IPS-20b (cell line): ENCODE measurements at regions not wholly inside any gene's neighbourhood (a gene's known extent, or its start where the extent isn't known, plus 50 kb on each side); places are given as distances from the start of the nearest gene placed in this dataset.

ENCODE experiments used
- H3K27ac ChIP-seq: one replicate; pipeline ENCODE4 v1.5.1; 2013; ENCODE audit warnings: low read length
- H3K27me3 ChIP-seq: 2 replicates; pipeline ENCODE4 v1.6.1; 2013; ENCODE audit warnings: mild to moderate bottlenecking, low read length, inconsistent platforms; ENCODE audit not compliant: insufficient read depth
- H3K36me3 ChIP-seq: 2 replicates; pipeline ENCODE4 v1.6.1; 2013; ENCODE audit warnings: low read depth, mild to moderate bottlenecking, inconsistent platforms, low read length, moderate library complexity; ENCODE audit not compliant: insufficient read depth
- H3K4me1 ChIP-seq: 2 replicates; pipeline ENCODE4 v1.6.1; 2013; ENCODE audit warnings: mild to moderate bottlenecking, control low read depth, inconsistent platforms, low read length, moderate library complexity; ENCODE audit not compliant: insufficient read depth
- H3K4me3 ChIP-seq: 2 replicates; pipeline ENCODE4 v1.5.1; 2013; ENCODE audit warnings: mild to moderate bottlenecking, low read length, inconsistent platforms
- H3K9ac ChIP-seq: 2 replicates; pipeline ENCODE4 v1.6.1; 2013; ENCODE audit warnings: low read depth, mild to moderate bottlenecking, inconsistent platforms, low read length, moderate library complexity
- H3K9me3 ChIP-seq: 2 replicates; pipeline ENCODE4 v1.6.1; 2013; ENCODE audit warnings: mild to moderate bottlenecking, low read depth, low read length, inconsistent platforms; ENCODE audit not compliant: insufficient read depth

GRCh38 chr16:9191274-9191850 is 99.9 kb downstream of the HAPSTR1 start:
- H3K36me3 ChIP-seq, result no peaks in the 10 kb centered on the region
- H3K27me3 ChIP-seq, result no peaks in the 10 kb centered on the region
- no peak overlapping the region for H3K9ac ChIP-seq
- no peak overlapping the region for H3K4me3 ChIP-seq
- no peaks in the 10 kb centered on the region for H3K9me3 ChIP-seq
- H3K4me1 ChIP-seq, result no peaks in the 10 kb centered on the region
- H3K27ac ChIP-seq, result no peak overlapping the region

- no peaks in the 10 kb centered on the region for H3K36me3 ChIP-seq
- no peak overlapping the region for H3K4me3 ChIP-seq
- no peaks in the 10 kb centered on the region for H3K27me3 ChIP-seq
- H3K9me3 ChIP-seq, result no peaks in the 10 kb centered on the region
- no peaks in the 10 kb centered on the region for H3K4me1 ChIP-seq
- H3K27ac ChIP-seq, result no peak overlapping the region
- H3K9ac ChIP-seq, result no peak overlapping the region
Observed at GRCh38 chr16:9192746-9193145, 101.3 kb downstream of the HAPSTR1 start.

- no peaks in the 10 kb centered on the region for H3K9me3 ChIP-seq
- H3K4me3 ChIP-seq, result no peak overlapping the region
- H3K9ac ChIP-seq, result no peak overlapping the region
- H3K27me3 ChIP-seq, result no peaks in the 10 kb centered on the region
- H3K27ac ChIP-seq, result no peak overlapping the region
- H3K36me3 ChIP-seq, result no peaks in the 10 kb centered on the region
- H3K4me1 ChIP-seq, result no peaks in the 10 kb centered on the region
Observed at GRCh38 chr16:9195287-9195686, 103.8 kb downstream of the HAPSTR1 start.

- Histone ChIP-seq H3K4me3 (no peak overlapping the region), H3K36me3 (no peaks in the 10 kb centered on the region), H3K27ac (no peak overlapping the region), H3K9me3 (no peaks in the 10 kb centered on the region; the same call in 1 of the 2 replicates), H3K9ac (no peak overlapping the region), H3K27me3 (no peaks in the 10 kb centered on the region), H3K4me1 (no peaks in the 10 kb centered on the region)
Observed at GRCh38 chr16:9197957-9198661, 106.7 kb downstream of the HAPSTR1 start.

GRCh38 chr16:9199311-9199710 is 107.9 kb downstream of the HAPSTR1 start:
- Histone ChIP-seq H3K9ac (no peak overlapping the region), H3K27ac (no peak overlapping the region), H3K4me3 (no peak overlapping the region), H3K9me3 (no peaks in the 10 kb centered on the region; the same call in 1 of the 2 replicates), H3K36me3 (no peaks in the 10 kb centered on the region), H3K4me1 (no peaks in the 10 kb centered on the region), H3K27me3 (no peaks in the 10 kb centered on the region)

GRCh38 chr16:9199751-9200150 is 108.3 kb downstream of the HAPSTR1 start:
- Histone ChIP-seq H3K4me3 (no peak overlapping the region), H3K9ac (no peak overlapping the region), H3K4me1 (no peaks in the 10 kb centered on the region), H3K27me3 (no peaks in the 10 kb centered on the region), H3K9me3 (no peaks in the 10 kb centered on the region; the same call in 1 of the 2 replicates), H3K36me3 (no peaks in the 10 kb centered on the region), H3K27ac (no peak overlapping the region)

- no peaks in the 10 kb centered on the region for H3K4me1 ChIP-seq
- no peaks in the 10 kb centered on the region; the same call in 1 of the 2 replicates for H3K9me3 ChIP-seq
- H3K36me3 ChIP-seq, result no peaks in the 10 kb centered on the region
- H3K27me3 ChIP-seq, result no peaks in the 10 kb centered on the region
- no peak overlapping the region for H3K9ac ChIP-seq
- no peak overlapping the region for H3K27ac ChIP-seq
- no peak overlapping the region for H3K4me3 ChIP-seq
Observed at GRCh38 chr16:9203956-9204355, 112.5 kb downstream of the HAPSTR1 start.

- H3K4me3 ChIP-seq, result no peak overlapping the region
- H3K9ac ChIP-seq, result no peak overlapping the region
- H3K4me1 ChIP-seq, result no peaks in the 10 kb centered on the region
- no peaks in the 10 kb centered on the region for H3K27me3 ChIP-seq
- H3K36me3 ChIP-seq, result no peaks in the 10 kb centered on the region
- H3K27ac ChIP-seq, result no peak overlapping the region
- H3K9me3 ChIP-seq, result no peaks in the 10 kb centered on the region; the same call in 1 of the 2 replicates
Observed at GRCh38 chr16:9205661-9206060, 114.2 kb downstream of the HAPSTR1 start.

- no peak overlapping the region for H3K9ac ChIP-seq
- H3K9me3 ChIP-seq, result no peaks in the 10 kb centered on the region; the same call in 1 of the 2 replicates
- no peak overlapping the region for H3K4me3 ChIP-seq
- no peaks in the 10 kb centered on the region for H3K4me1 ChIP-seq
- no peaks in the 10 kb centered on the region for H3K36me3 ChIP-seq
- H3K27me3 ChIP-seq, result no peaks in the 10 kb centered on the region
- H3K27ac ChIP-seq, result no peak overlapping the region
Observed at GRCh38 chr16:9206156-9206555, 114.7 kb downstream of the HAPSTR1 start.

GRCh38 chr16:9212621-9213020 is 121.2 kb downstream of the HAPSTR1 start:
- H3K27me3 ChIP-seq, result no peaks in the 10 kb centered on the region
- H3K9me3 ChIP-seq, result no peaks in the 10 kb centered on the region
- no peaks in the 10 kb centered on the region for H3K4me1 ChIP-seq
- no peak overlapping the region for H3K4me3 ChIP-seq
- H3K9ac ChIP-seq, result no peak overlapping the region
- no peak overlapping the region for H3K27ac ChIP-seq
- H3K36me3 ChIP-seq, result no peaks in the 10 kb centered on the region

GRCh38 chr16:9219813-9220212 is 128.4 kb downstream of the HAPSTR1 start:
- Histone ChIP-seq H3K9ac (no peak overlapping the region), H3K4me1 (peaks cover 10% of the 10 kb centered on the region; the same call in 1 of the 2 replicates), H3K4me3 (no peak overlapping the region), H3K9me3 (no peaks in the 10 kb centered on the region), H3K27me3 (no peaks in the 10 kb centered on the region; the same call in 1 of the 2 replicates), H3K36me3 (no peaks in the 10 kb centered on the region), H3K27ac (no peak overlapping the region)
